HCT116 (cell line): ENCODE measurements at regions not wholly inside any gene's neighbourhood (a gene's known extent, or its start where the extent isn't known, plus 50 kb on each side); places are given as distances from the start of the nearest gene placed in this dataset.

Experiments
- EGR1 ChIP-seq: IDR thresholded peaks from 2 replicates; pipeline ENCODE4 v1.6.1; 2012; ENCODE audit warnings: low read depth
- POLR2AphosphoS5 ChIP-seq: IDR thresholded peaks from 2 replicates; pipeline ENCODE4 v1.6.1; 2011; ENCODE audit warnings: mild to moderate bottlenecking, low read depth, low read length, moderate library complexity

- TF ChIP-seq POLR2AphosphoS5: no peak
- no peak for TF ChIP-seq EGR1
Observed at GRCh38 chr3:67297715-67298475, 299.8 kb downstream of the KBTBD8 start.
